ENCODE measurements at regions not wholly inside any gene's neighbourhood (a gene's known extent, or its start where the extent isn't known, plus 50 kb on each side); places are given as distances from the start of the nearest gene placed in this dataset.

DNA sequence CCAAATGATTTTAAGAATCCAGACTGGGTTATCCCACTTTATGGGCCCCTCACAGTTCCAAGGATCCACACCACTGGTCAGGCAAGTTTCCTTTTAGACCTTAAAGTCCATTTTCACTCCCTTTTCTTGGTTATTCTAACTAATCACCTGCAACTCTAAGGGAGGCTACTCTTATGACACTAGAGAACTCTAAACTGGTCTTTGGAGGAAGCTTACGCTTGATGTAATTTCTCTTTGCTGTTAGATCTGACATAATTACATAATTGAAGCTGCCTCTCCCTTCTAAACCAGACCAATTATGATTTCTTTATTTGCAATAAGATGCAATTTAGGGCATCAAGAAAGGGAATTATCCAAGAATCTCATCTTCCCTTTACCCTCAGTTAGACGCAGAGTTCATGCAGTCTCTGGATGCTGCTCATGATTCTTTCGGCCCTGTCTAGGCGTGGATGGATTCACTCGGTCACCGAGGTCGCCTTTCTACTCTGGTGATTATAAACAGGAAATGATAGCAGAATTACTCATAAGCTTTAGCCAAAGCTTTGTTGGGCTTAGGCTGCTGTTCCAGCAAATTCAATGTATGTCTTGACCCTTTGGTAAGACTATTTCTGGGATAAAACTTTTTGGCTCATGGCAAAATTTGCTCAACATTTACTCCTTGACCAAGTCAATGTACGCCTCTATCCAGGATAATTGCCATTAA lies 130.9 kb upstream of the PRNP start:
- H3K4me2 ChIP-seq (ENCODE audit: insufficient read depth in 1 of 2, low read depth in 2 of 2, low read length in 2 of 2): no peak overlapping the region
- no peaks in the 10 kb centered on the region for H3K79me2 ChIP-seq (ENCODE audit: control insufficient read depth in 1 of 2, insufficient read depth in 2 of 2, low read length in 2 of 2)
- no peak overlapping the region for H2BK120ac ChIP-seq (replicated peaks; ENCODE audit: low read depth, low read length)
- no peak overlapping the region for H3K4me3 ChIP-seq (ENCODE audit: extremely low read depth in 1 of 4, insufficient read depth in 2 of 4, low read depth in 3 of 4, low read length in 4 of 4)
- no peak overlapping the region for H2BK15ac ChIP-seq (ENCODE audit: low read length)
- H4K5ac ChIP-seq (ENCODE audit: insufficient read length, low read depth, low read length): no peak overlapping the region
- no peak overlapping the region for H3K23ac ChIP-seq (ENCODE audit: insufficient read length)
- H3K9me3 ChIP-seq (ENCODE audit: insufficient read depth in 2 of 2, low read depth in 1 of 2, low read length in 1 of 2): no peaks in the 10 kb centered on the region
- no peak overlapping the region for H2BK20ac ChIP-seq (ENCODE audit: low read length)
- no peaks in the 10 kb centered on the region for H3K4me1 ChIP-seq (replicated peaks in 1 of 4; ENCODE audit: control insufficient read depth in 3 of 4, insufficient read depth in 4 of 4, low read length in 3 of 4)
- no peak overlapping the region for H4K91ac ChIP-seq (replicated peaks; ENCODE audit: insufficient read length, low read length)
- no peak overlapping the region for H3K14ac ChIP-seq (ENCODE audit: insufficient read length)
- H4K20me1 ChIP-seq (replicated peaks in 1 of 2; ENCODE audit: control insufficient read depth in 1 of 2, insufficient read depth in 2 of 2, low read length in 2 of 2): no peaks in the 10 kb centered on the region
- H2AFZ ChIP-seq (ENCODE audit: low read length): no peak overlapping the region
- DNase-seq (ENCODE audit: low read depth in 1 of 2, low spot score in 2 of 2) (no peak), FAIRE-seq (no peak)
- H3K36me3 ChIP-seq (ENCODE audit: control insufficient read depth in 2 of 4, insufficient read depth in 4 of 4, low read length in 3 of 4): no peaks in the 10 kb centered on the region
- no peak overlapping the region for H2BK12ac ChIP-seq (ENCODE audit: low read depth, low read length)
- no peak overlapping the region for H3K4ac ChIP-seq (replicated peaks; ENCODE audit: insufficient read length, low read depth, low read length)
- H3K23me2 ChIP-seq (ENCODE audit: low read depth, low read length): no peaks in the 10 kb centered on the region
- H2AK5ac ChIP-seq (ENCODE audit: low read depth, low read length): no peak overlapping the region
- H2BK5ac ChIP-seq (ENCODE audit: low read depth, low read length): no peak overlapping the region
- ChIA-PET CTCF (ENCODE audit: partially characterized antibody) (interaction anchor here (1.7 kb wide), 1 partner anchor 14 kb away, joined by 5 read pairs; no protein-coding TSS in a partner anchor), POLR2A (ENCODE audit: partially characterized antibody) (no interaction called here)
- no peak overlapping the region for H3K18ac ChIP-seq (ENCODE audit: extremely low read depth, low read length)
- H4K8ac ChIP-seq (ENCODE audit: extremely low read depth, insufficient read depth, low read length): no peak overlapping the region
- WGBS, 2 experiments (ENCODE audit: extremely low coverage in 1 of 2, insufficient coverage in 1 of 2, insufficient read length in 1 of 2, insufficient replicate concordance in 2 of 2, low coverage in 1 of 2, low lambda C conversion rate in 2 of 2, missing lambda C conversion rate in 1 of 2): 86% methylated on average over 8 of the region's 8 CpGs; no CpG with 5 or more reads in 1 of the 2 experiments
- H3K27ac ChIP-seq (ENCODE audit: low read depth, low read length): no peak overlapping the region
- no peaks in the 10 kb centered on the region for H3K79me1 ChIP-seq (ENCODE audit: low read depth, low read length)
- H3K56ac ChIP-seq (replicated peaks; ENCODE audit: insufficient read length, low read depth, low read length): no peak overlapping the region
- H3K27me3 ChIP-seq (replicated peaks in 1 of 4; ENCODE audit: control insufficient read depth in 3 of 4, extremely low read depth in 1 of 4, insufficient read depth in 3 of 4, low read length in 3 of 4): no peaks in the 10 kb centered on the region
- H3K9ac ChIP-seq (replicated peaks in 1 of 4; ENCODE audit: extremely low read depth in 1 of 4, low read depth in 3 of 4, low read length in 3 of 4): no peak overlapping the region
- no peak for TF ChIP-seq YY1 (IDR thresholded peaks at IDR 0.05; ENCODE audit: low read depth, low read length)
- no peak for TF ChIP-seq GABPA (IDR thresholded peaks at IDR 0.05; ENCODE audit: borderline replicate concordance, insufficient read depth, low read length)
- no peak for TF ChIP-seq FOSL1 (IDR thresholded peaks at IDR 0.05; ENCODE audit: insufficient read depth, low read depth, low read length)
- no peak for TF ChIP-seq SIX5 (IDR thresholded peaks at IDR 0.05; ENCODE audit: low read depth, low read length)
- no peak for TF ChIP-seq SP1 (IDR thresholded peaks at IDR 0.05; ENCODE audit: low read depth, low read length)

Measured in H1 (cell line).